H9 (cell line): ENCODE measurements at regions not wholly inside any gene's neighbourhood (a gene's known extent, or its start where the extent isn't known, plus 50 kb on each side); places are given as distances from the start of the nearest gene placed in this dataset.

Experiments
- DNase-seq: peaks from one replicate; pipeline ENCODE4 v3.0.0-alpha.2; 2017
- H2AFZ ChIP-seq: one replicate; pipeline ENCODE4 v1.6.1; 2013; ENCODE audit warnings: mild to moderate bottlenecking, low read length, control low read depth, moderate library complexity
- H2AK5ac ChIP-seq: 2 replicates; pipeline ENCODE4 v1.6.1; 2013; ENCODE audit warnings: low read length, control low read depth, mixed read lengths; ENCODE audit not compliant: insufficient read length
- H2BK120ac ChIP-seq: one replicate; pipeline ENCODE4 v1.6.1; 2013; ENCODE audit warnings: low read depth, mild to moderate bottlenecking, low read length, control low read depth, inconsistent platforms; ENCODE audit not compliant: poor library complexity, severe bottlenecking
- H2BK12ac ChIP-seq: 2 replicates; pipeline ENCODE4 v1.6.1; 2013; ENCODE audit warnings: low read length, control low read depth, mixed read lengths, low read depth; ENCODE audit not compliant: insufficient read length
- H2BK15ac ChIP-seq: 2 replicates; pipeline ENCODE4 v1.6.1; 2013; ENCODE audit warnings: low read depth, low read length, control low read depth
- H2BK20ac ChIP-seq: one replicate; pipeline ENCODE4 v1.6.1; 2013; ENCODE audit warnings: low read depth, mild to moderate bottlenecking, low read length, control low read depth, inconsistent platforms; ENCODE audit not compliant: poor library complexity, severe bottlenecking
- H2BK5ac ChIP-seq: 2 replicates; pipeline ENCODE4 v1.6.1; 2013; ENCODE audit warnings: low read length, control low read depth, mixed read lengths; ENCODE audit not compliant: insufficient read length
- H3K14ac ChIP-seq: 2 replicates; pipeline ENCODE4 v1.6.1; 2013; ENCODE audit warnings: low read length, control low read depth; ENCODE audit not compliant: insufficient read depth
- H3K18ac ChIP-seq: 2 replicates; pipeline ENCODE4 v1.6.1; 2013; ENCODE audit warnings: low read depth, mild to moderate bottlenecking, mixed read lengths, low read length, control low read depth; ENCODE audit not compliant: insufficient read length
- H3K23ac ChIP-seq: 2 replicates; pipeline ENCODE4 v1.6.1; 2013; ENCODE audit warnings: low read length, control low read depth, mixed read lengths, low read depth; ENCODE audit not compliant: insufficient read length
- H3K23me2 ChIP-seq: 2 replicates; pipeline ENCODE4 v1.6.1; 2013; ENCODE audit warnings: low read depth, mild to moderate bottlenecking, mixed read lengths, low read length, control low read depth; ENCODE audit not compliant: insufficient read length, poor library complexity, severe bottlenecking
- H3K27ac ChIP-seq: 2 replicates; pipeline ENCODE4 v1.5.1; 2013; ENCODE audit warnings: low read length, control low read depth, mixed read lengths, low read depth; ENCODE audit not compliant: insufficient read length
- H3K27me3 ChIP-seq: 2 replicates; pipeline ENCODE4 v1.6.1; 2013; ENCODE audit warnings: low read length, control low read depth, inconsistent platforms; ENCODE audit not compliant: insufficient read depth
- H3K4ac ChIP-seq: 2 replicates; pipeline ENCODE4 v1.6.1; 2013; ENCODE audit warnings: low read depth, mild to moderate bottlenecking, control low read depth, inconsistent platforms, low read length, moderate library complexity
- H3K4me1 ChIP-seq: 2 replicates; pipeline ENCODE4 v1.6.1; 2013; ENCODE audit warnings: low read length, control low read depth, inconsistent platforms; ENCODE audit not compliant: insufficient read depth
- H3K4me2 ChIP-seq: 2 replicates; pipeline ENCODE4 v1.6.1; 2013; ENCODE audit warnings: low read length, control low read depth, mixed read lengths; ENCODE audit not compliant: insufficient read length, insufficient read depth
- H3K56ac ChIP-seq: 2 replicates; pipeline ENCODE4 v1.6.1; 2013; ENCODE audit warnings: low read depth, mild to moderate bottlenecking, mixed read lengths, low read length, control low read depth; ENCODE audit not compliant: insufficient read length
- H3K79me1 ChIP-seq: 2 replicates; pipeline ENCODE4 v1.6.1; 2013; ENCODE audit warnings: low read depth, mild to moderate bottlenecking, moderate library complexity, low read length, control low read depth, inconsistent platforms; ENCODE audit not compliant: insufficient read depth, poor library complexity, severe bottlenecking
- H3K79me2 ChIP-seq: 2 replicates; pipeline ENCODE4 v1.6.1; 2013; ENCODE audit warnings: low read length, control low read depth, inconsistent platforms; ENCODE audit not compliant: insufficient read depth
- H3K9ac ChIP-seq: 2 replicates; pipeline ENCODE4 v1.6.1; 2013; ENCODE audit warnings: low read length, control low read depth, mixed read lengths; ENCODE audit not compliant: insufficient read length; ENCODE audit errors: extremely low read depth
- H3K9me3 ChIP-seq: one replicate; pipeline ENCODE4 v1.6.1; 2013; ENCODE audit warnings: low read depth, low read length, inconsistent platforms; ENCODE audit not compliant: control insufficient read depth
- H3T11ph ChIP-seq: one replicate; pipeline ENCODE4 v1.6.1; 2013; ENCODE audit warnings: mild to moderate bottlenecking, low read length, control low read depth, inconsistent platforms
- H4K20me1 ChIP-seq: one replicate; pipeline ENCODE4 v1.6.1; 2013; ENCODE audit not compliant: control insufficient read depth, insufficient read length, insufficient read depth
- H4K5ac ChIP-seq: 2 replicates; pipeline ENCODE4 v1.6.1; 2013; ENCODE audit warnings: low read depth, mild to moderate bottlenecking, mixed read lengths, low read length, control low read depth; ENCODE audit not compliant: insufficient read length
- H4K8ac ChIP-seq: replicated peaks from 2 replicates; pipeline ENCODE4 v1.6.1; 2013; ENCODE audit warnings: low read length, control low read depth, mixed read lengths, low read depth; ENCODE audit not compliant: insufficient read length
- H4K91ac ChIP-seq: 2 replicates; pipeline ENCODE4 v1.6.1; 2013; ENCODE audit warnings: low read depth, mild to moderate bottlenecking, moderate library complexity, mixed read lengths, low read length, control low read depth; ENCODE audit not compliant: insufficient read length
- H3K27ac Mint-ChIP-seq, 3 experiments: 2 replicates in 2 of 3; 3 replicates in 1 of 3; pipeline ENCODE4 v1.8.0; 2020 to 2021; ENCODE audit warnings: mixed read lengths in 3 of 3, mild to moderate bottlenecking in 1 of 3, moderate library complexity in 1 of 3
- H3K27me3 Mint-ChIP-seq: 2 replicates; pipeline ENCODE4 v1.8.0; 2021; ENCODE audit warnings: low read depth, mild to moderate bottlenecking, moderate library complexity, mixed read lengths
- H3K36me3 Mint-ChIP-seq, 3 experiments: 2 replicates in 2 of 3; 3 replicates in 1 of 3; pipeline ENCODE4 v1.8.0; 2020 to 2021; ENCODE audit warnings: low read depth in 3 of 3, mixed read lengths in 3 of 3; ENCODE audit not compliant: insufficient read depth in 1 of 3
- H3K4me1 Mint-ChIP-seq, 2 experiments: 2 replicates each; pipeline ENCODE4 v1.8.0; 2020; ENCODE audit warnings: mixed read lengths in 2 of 2
- H3K4me3 Mint-ChIP-seq, 2 experiments: 2 replicates in 1 of 2; 3 replicates in 1 of 2; pipeline ENCODE4 v1.8.0; 2020 to 2021; ENCODE audit warnings: mild to moderate bottlenecking in 2 of 2, mixed read lengths in 2 of 2, moderate library complexity in 1 of 2
- H3K9me3 Mint-ChIP-seq, 2 experiments: 2 replicates in 1 of 2; 3 replicates in 1 of 2; pipeline ENCODE4 v1.8.0; 2020; ENCODE audit warnings: mild to moderate bottlenecking in 2 of 2, mixed read lengths in 2 of 2, moderate library complexity in 1 of 2
- CTCF ChIP-seq: fragments of 200-600 bp; sonication (generic); conservative IDR thresholded peaks from 3 replicates; pipeline ENCODE4 v1.8.0; 2021; ENCODE audit warnings: antibody characterized with exemption, mild to moderate bottlenecking
- WGBS: extraction: QIAGEN DNeasy Blood & Tissue Kit; methylation state at CpG from one replicate; pipeline ENCODE4 v1.1.7; 2013; ENCODE audit warnings: missing lambda C conversion rate, low lambda C conversion rate, mixed read lengths; ENCODE audit not compliant: insufficient read length; ENCODE audit errors: extremely low coverage; 5-methylcytosine and 5-hydroxymethylcytosine counted together

DNA sequence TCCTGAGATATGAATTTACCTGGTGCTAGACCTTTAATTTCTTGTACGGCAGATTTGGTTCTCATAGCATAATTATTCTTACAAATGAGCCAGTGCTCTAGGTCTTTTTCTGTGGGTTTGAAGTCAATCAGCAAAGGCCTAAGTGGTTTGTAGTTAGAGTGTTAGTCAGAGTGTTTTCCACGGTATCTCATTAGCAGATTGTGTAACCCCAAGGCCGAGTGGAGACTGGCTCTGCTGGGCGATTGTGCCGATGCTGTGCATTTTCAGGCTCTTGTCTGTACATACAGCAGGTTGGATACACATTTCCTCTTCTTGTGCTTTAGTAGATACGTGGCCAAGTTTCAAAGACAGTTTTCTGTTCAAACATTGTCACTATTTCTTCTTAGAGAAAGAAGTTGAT lies 78.6 kb upstream of the CA10 start:
- no peak overlapping the region for H3K56ac ChIP-seq
- Mint-ChIP-seq H3K9me3 (no peaks in the 10 kb centered on the region), H3K4me3 (no peak overlapping the region), H3K27me3 (no peaks in the 10 kb centered on the region), H3K27ac (no peak overlapping the region), H3K4me1 (peaks cover 3 to 7% of the 10 kb centered on the region in 2 experiments; a peak in 2 of 4 replicates), H3K36me3 (no peaks in the 10 kb centered on the region)
- H4K8ac ChIP-seq: no peak overlapping the region
- DNase-seq: no peak
- no peak overlapping the region for H4K5ac ChIP-seq
- H2BK5ac ChIP-seq: no peak overlapping the region
- H3K4me1 ChIP-seq: no peaks in the 10 kb centered on the region
- no peak overlapping the region for H2BK15ac ChIP-seq
- no peaks in the 10 kb centered on the region for H3K9me3 ChIP-seq
- no peak overlapping the region for H3K18ac ChIP-seq
- no peak overlapping the region for H2BK12ac ChIP-seq
- H4K91ac ChIP-seq: no peak overlapping the region
- no peak overlapping the region for H2AFZ ChIP-seq
- no peak for TF ChIP-seq CTCF
- H2BK20ac ChIP-seq: no peak overlapping the region
- no CpG with 5 or more reads among the region's 6 CpGs for WGBS
- no peak overlapping the region for H3K27ac ChIP-seq
- no peak overlapping the region for H3K9ac ChIP-seq
- H3K4ac ChIP-seq: no peak overlapping the region
- no peak overlapping the region for H3T11ph ChIP-seq
- no peak overlapping the region for H3K14ac ChIP-seq
- H3K27me3 ChIP-seq: no peaks in the 10 kb centered on the region
- no peaks in the 10 kb centered on the region for H4K20me1 ChIP-seq
- no peak overlapping the region for H2AK5ac ChIP-seq
- no peaks in the 10 kb centered on the region for H3K79me1 ChIP-seq
- H2BK120ac ChIP-seq: no peak overlapping the region
- H3K4me2 ChIP-seq: no peak overlapping the region
- no peaks in the 10 kb centered on the region for H3K23me2 ChIP-seq
- H3K79me2 ChIP-seq: no peaks in the 10 kb centered on the region
- no peak overlapping the region for H3K23ac ChIP-seq
